HG02970 (cell line): ENCODE measurements at regions not wholly inside any gene's neighbourhood (a gene's known extent, or its start where the extent isn't known, plus 50 kb on each side); places are given as distances from the start of the nearest gene placed in this dataset.

Experiments
- ATAC-seq: cut with Tn5 transposase; IDR thresholded peaks from one replicate; pipeline ENCODE4 v1.9.1; 2021; ENCODE audit warnings: mild to moderate bottlenecking, moderate library complexity, moderate number of reproducible peaks; ENCODE audit not compliant: unreplicated experiment, low FRiP score

DNA sequence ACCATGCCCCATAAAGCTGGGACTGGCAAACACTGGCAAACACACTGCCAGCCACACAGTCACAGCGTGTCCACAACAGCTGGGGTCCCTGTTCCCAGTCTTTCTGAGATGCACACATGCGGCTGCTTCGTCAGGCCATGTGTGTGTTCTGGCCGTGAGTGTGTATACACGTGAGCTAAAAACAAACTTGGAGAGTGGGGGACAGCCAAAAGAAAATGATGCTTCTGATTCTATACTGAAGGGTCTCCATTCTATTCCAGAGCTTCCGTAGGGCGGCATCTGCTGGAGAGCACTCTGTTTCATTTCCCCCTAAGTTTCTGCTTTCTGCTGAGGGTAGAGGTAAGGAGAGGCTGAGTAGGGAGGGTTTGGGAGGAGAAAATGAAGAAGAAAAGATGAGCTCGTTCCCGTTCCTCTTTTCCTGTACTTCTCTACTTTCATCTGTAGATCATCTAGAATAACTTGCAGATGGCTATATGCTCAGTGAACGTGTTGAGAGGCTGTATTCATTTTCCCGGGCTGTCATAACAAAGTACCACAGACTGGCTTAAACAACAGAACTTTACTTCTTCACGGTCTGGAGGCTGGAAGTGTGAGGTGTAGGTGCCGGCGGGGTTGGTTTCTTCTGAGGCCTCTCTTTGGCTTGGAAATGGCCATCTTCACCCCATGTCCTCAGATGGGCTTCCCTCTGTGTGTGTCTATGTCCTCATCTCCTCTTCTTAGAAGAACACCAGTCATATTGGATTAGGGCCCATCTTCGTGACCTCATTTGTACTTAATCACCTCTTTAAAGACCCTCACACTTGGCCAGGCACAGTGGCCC lies 151.6 kb downstream of the TOMM20 start:
- no peak for ATAC-seq

DNA sequence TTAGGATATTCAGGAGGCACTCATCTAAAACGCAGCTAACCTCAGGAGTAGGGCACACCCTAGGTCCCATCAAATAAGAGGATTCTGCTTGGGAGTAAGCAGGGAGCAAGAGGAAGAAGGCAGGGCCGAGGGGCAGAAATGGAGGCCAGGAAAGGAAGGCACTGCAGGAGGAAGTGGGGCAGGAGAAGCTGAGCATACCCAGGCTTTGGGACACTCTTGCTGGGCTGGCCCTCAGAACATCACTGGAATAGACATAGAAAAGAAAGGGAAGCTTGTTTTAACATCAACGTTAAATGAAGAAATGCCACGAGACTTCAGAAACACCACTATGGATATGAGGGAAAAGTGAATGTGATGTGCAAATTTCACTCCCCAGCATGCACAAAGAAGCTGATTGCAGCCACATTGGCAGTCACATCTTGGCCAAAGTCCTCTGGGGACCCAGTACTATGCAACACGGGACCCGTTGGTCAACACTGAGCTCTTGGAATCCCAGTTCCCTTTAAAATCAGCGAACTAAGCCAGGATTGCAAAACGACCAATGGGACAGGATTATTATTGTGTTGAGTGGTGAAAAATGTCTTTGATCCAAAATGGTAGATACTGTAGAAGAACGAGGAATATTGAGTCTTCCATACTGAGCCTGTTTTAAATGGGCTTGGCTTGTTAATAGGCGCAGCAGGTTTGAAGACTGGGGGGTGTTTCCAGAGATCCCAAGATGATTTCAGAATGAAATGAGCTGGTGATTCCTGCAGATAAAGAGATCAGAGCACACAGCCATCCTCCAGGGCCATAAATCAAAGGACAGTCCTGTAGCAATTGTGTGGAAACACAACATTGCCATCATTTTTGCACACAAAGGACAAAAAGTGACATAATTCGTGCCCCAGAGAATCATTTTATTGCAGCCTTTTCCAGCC lies 152.4 kb downstream of the TOMM20 start:
- ATAC-seq = no peak

- no peak for ATAC-seq
Measured at GRCh38 chr1:234975122-234975940, 153.3 kb downstream of the TOMM20 start.

GRCh38 chr1:234973426-234974250 lies 155.0 kb downstream of the TOMM20 start:
- ATAC-seq = no peak

- ATAC-seq = no peak
Measured at GRCh38 chr1:234972411-234973191, 156.0 kb downstream of the TOMM20 start.

DNA sequence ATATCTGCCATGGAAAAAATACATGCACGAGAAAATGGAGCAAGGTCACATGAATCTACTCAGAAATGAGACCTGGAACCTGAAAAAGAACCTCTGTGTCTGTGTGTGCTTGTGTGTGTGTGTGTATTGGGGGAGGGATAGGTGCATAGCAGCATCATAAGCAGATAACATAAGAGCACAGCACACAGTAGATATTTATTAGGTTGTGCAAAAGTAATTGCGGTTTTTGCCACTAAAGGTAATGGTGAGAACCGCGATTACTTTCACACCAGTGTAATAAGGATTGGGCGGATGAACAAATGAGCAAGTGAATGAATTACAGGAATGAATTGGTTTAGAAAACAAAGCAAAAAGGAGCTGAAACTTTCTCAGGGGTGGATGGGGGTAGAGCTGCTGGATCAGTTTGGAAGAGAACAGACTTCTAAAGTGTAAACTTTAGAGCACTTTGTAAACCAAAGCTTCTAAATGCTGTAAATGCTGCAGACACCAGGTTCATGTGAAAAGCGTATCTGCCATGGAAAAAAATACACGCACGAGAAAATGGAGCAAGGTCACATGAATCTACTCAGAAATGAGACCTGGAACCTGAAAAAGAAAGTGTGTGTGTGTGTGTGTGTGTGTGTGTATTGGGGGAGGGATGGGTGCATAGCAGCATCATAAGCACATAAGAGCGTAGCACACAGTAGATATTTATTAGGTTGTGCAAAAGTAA lies 156.9 kb downstream of the TOMM20 start:
- ATAC-seq = no peak

DNA sequence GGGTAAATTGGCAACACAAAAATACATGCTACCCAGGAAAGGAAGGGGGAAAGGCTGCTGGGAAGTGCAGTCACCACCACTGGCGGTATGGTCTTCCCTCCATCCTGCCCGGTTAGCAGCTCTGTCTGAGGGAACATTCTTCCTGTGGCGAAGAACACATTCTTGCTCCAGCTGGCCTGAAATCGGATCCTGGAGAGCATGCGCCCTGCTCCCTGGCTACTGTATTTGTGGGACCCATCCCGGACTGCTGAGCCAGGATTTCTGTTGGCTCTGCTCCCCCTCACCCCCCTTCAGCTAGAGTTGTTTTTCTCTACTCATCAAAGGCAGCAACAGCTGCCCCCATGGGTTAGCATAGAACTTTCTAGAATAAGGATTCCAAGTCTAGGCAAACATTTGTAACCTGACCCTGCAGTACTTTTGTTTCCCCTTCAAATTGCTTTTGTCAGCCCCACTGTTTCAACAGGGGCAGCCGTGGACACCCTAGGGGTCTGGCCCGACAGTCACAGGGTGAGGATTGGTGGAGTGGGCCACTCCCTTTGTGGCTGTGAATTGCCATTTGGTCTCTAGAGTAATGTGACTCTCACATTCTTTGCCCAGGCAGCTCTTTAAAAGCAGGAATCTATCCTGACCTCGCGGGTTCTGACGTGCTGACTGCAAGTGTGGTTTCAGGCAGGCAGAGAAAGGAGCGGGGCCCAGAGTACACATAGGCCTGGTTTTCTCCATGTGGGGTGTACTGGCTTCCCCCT lies 157.7 kb downstream of the TOMM20 start:
- ATAC-seq = no peak

- no peak for ATAC-seq
Measured at GRCh38 chr1:234970401-234970730, 158.3 kb downstream of the TOMM20 start.

GRCh38 chr1:234969581-234970400 lies 158.8 kb downstream of the TOMM20 start:
- no peak for ATAC-seq

DNA sequence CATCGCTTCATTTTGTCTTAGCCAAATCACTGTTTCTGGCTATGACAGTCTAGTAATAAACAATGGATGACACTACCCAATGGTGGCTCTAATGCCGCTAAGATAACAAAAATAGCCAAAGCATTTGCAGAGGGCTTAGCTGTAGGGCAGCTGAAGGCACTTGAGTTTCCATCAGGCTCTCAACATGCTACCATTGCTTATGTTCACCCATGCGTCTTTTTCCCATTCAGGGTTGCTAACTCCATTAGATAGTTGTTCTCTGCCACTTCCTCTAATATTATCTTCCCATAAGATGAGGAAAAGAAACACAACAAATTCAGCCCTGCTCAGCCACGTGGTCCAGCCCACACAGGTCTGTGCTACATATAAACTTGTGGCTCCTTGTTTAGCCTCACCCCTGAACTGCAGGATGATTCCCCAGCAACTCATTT lies 159.6 kb downstream of the TOMM20 start:
- no peak for ATAC-seq

DNA sequence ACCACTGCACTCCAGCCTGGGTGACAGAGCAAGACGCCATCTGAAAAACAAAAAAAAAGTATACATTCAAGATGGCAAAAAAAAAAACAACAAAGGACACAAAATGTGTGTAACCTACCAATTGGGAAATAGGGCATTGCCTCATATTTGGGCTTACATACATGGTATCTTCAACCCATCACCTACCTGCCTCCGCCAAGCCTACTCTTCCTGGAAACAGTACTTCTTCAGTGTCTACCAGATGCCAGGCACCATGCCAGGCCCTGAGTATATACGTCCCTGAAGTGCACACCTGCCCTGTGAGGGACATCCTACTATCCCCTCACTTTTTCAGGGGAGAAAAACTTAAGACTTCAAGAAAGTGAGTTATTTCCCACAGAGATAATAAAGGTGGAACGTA lies 160.2 kb downstream of the TOMM20 start:
- ATAC-seq = no peak

GRCh38 chr1:234967121-234967520 lies 161.5 kb downstream of the TOMM20 start:
- no peak for ATAC-seq

- ATAC-seq = no peak
Measured at GRCh38 chr1:234965111-234965510, 163.5 kb downstream of the TOMM20 start.

DNA sequence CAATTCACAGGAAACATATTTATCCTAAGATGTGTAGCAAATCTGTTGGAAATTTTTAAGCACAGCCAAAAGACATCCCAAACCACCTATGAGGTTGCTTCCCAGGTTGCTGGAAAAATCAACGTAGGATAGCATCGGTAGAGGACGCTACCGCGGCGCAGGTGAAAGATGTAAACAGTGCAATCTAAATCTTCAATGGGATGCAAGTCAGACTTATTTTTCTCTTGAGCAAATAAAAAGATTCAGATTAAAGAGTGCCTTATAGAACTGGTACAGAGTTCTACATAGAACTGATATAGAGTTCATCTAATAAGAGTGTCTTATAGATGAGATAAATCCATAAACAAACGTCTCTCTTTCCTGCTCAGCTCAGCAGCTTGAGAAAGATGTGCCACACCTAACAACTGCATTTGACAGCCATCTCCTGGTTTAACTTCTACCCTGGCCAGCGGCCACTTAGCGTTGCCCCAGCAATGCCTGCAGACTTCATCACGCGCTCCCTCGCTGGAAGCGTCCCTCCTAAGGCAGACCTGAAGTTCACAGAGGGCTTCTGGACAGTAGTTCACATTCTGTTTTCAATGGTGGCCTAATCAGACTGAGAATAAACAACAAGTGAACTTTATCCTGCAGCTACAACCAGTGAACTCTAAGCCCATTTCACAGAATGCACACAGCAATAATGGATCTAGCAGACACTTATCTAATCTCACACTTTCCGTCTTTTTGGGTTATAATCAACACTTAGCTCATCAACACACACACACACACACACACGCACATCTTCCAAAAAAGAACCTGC lies 164.5 kb downstream of the TOMM20 start:
- ATAC-seq = no peak

- peak; percentile 83 for ATAC-seq
Measured at GRCh38 chr1:234963180-234963903, 165.3 kb downstream of the TOMM20 start.
